Fibroblast of the conjunctiva (primary cell): ENCODE measurements at regions not wholly inside any gene's neighbourhood (a gene's known extent, or its start where the extent isn't known, plus 50 kb on each side); places are given as distances from the start of the nearest gene placed in this dataset.
A peak's percentile ranks its signal among the peaks of the same experiment; 100 is the strongest.

ENCODE experiments used
- DNase-seq: peaks from one replicate; pipeline ENCODE4 v3.0.0-alpha.2; 2010; ENCODE audit warnings: low read depth

DNA sequence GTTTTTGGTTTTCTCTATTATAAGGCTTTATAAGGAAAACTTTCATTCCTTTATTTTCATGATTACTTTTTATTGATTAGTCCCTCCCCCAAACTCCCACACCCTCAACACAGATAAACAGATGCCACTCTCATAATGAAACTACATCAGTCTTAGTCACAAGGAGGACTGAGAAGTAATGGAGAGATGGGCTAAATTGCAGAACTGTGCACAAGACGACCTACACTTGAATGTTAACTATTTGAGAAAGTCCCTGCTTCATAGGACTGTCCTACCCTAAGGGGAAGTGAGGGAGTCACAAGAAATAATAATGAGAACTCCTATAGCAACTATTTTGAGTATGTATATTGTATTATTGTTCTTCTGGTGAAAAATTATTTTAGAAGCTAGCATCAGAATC lies 360.8 kb downstream of the RBM43 start:
- DNase-seq: no peak

DNA sequence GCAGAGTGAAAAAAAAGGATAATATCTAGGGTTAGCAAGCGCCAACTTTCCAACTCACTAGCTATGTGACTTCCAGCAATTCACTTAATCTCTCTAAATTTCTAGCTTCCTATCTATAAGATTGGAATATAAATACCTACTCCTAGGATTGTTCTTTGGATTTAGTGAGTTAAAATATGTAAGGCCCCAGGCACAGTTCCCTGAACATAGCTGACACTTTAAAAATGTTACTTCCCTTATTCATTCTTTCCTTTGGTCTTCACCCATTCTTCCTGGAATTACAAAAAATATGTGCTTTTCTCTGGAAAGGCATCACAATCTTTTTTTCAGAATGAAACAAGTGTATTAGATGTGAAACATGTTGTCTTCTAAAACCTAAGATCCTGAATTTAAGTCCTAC lies 365.7 kb downstream of the RBM43 start:
- DNase-seq: no peak

GRCh38 chr2:150889141-150889540 lies 372.5 kb downstream of the RBM43 start:
- no peak for DNase-seq

- DNase-seq: no peak
Measured at GRCh38 chr2:150888337-150888736, 373.3 kb downstream of the RBM43 start.

DNA sequence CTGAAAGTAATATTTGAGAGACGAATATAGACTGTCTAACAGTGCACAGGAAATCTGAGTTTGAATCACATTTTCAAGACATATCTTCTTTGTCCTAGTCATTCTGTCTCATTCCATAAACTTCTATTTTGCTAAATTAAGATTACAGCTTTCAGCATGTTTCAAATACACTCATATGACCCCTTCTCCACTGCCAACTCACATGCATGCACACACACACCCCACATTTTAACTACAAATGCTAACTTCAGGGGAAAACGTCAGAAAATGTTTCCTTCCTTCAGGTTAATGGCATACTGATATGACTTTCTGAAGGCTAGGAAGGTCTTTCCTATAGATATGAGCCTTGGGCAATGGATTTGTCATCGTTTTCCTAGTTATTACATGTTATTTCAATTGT lies 373.7 kb downstream of the RBM43 start:
- DNase-seq: no peak

GRCh38 chr2:150885774-150886386 lies 375.8 kb downstream of the RBM43 start:
- no peak for DNase-seq

DNA sequence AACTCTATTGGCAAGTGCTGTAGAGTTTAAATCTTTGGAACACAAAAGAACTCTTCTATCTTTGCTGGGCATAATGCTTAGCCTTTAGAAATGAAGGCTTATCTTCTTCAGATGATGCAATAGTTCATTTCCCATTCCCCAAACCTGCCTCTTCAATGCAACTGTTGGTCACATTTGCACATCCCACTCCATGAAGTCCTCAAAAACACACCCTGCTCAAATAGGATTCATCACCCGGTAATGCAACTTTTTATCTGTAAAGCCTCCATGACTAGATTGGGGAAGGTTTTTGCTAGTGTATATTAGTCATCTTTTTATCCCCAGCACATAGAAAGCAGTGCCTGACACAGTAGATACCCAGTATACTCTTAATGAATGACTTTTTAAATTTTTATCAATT lies 376.4 kb downstream of the RBM43 start:
- no peak for DNase-seq

GRCh38 chr2:150883613-150883895 lies 378.1 kb downstream of the RBM43 start:
- no peak for DNase-seq

- no peak for DNase-seq
Measured at GRCh38 chr2:150882751-150883612, 378.7 kb downstream of the RBM43 start.

DNA sequence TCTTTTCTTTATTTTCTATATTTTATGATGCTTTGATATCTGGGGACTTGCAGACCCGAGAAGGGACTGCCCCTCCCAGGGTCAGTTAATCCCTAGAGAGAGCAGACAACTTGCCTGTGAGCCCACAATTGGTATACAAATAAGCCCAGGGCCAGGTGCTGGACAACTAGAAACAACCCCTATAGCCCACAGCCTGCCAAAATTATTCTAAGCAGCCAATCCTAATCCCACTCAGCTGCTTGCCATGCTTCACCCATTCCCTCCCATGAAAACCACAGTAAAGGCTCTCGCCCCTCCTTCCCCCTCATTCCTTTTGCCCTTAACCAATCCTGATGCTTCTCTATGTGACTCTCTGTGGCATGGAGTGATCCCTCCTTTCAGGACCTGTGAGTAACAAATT lies 380.7 kb downstream of the RBM43 start:
- DNase-seq: no peak

DNA sequence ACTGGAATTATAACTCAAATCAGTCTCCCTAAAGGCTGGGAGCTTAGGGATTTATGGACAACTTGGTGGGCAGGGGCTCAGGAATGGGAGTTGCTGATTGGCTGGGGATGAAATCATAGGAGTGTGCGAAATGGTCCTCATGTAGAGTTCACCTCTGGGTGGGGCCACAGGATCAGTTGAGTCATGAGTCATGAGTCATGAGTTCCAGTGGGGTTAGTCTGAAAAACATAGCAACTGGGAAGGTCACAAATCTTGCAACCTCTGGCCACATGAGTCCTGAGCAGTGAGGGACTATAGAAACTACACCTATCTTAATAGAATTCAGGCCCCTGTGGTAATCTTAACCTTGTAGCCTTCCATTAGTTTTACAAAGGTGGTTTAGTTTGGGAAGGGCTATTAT lies 383.3 kb downstream of the RBM43 start:
- peak; percentile 42 for DNase-seq

GRCh38 chr2:150876251-150876950 lies 385.3 kb downstream of the RBM43 start:
- DNase-seq: peak; percentile 16

GRCh38 chr2:150873396-150873772 lies 385.9 kb upstream of the RND3 start:
- no peak for DNase-seq

DNA sequence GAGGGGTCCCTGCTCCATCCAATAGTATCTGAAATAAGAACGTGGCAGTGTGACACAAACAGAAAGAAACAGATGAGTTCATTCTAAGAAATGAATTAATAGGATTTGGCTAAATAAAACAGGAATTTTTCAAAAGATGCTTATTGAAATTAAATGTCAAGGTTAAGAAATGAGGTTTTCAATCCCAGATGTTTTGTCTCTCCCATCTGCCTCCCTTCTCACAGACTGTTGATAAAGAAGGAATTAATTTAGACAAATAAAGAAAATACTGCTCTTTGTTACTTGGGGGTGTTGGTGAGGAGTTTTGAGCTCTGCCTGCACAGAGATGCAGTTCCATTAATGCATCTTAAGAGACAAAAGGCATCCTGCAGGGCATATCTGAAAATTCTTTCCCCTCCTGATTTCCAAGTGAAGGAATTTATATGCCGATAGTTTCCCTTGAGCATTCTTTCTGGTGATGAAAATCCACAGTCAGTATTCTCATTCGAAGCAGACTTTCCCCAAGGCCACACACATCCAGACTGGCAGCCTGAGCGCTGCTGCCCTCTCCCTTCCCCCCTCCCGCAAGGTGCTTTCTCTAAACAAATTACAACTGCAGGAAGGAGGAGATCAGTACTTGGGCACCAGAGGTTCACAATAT lies 385.4 kb upstream of the RND3 start:
- no peak for DNase-seq

DNA sequence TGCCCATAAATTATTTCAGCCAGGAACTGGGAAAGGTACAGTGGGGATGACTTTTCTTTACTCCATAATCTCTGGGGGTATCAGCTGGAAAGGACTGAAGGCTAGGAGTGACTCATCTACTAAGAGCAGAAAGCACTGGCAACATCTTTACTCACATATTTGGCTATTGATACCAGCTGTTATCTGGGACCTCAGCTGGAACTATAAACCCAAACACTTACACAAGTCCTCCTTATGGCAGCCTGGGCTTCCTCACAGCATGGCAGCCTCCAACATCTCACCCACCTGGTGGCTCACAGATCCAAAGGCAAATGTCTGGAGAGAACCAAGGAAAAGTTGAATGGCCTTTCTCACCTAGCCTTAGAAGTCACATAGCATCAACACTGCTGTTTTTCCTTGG lies 379.0 kb upstream of the RND3 start:
- peak; percentile 41 for DNase-seq

DNA sequence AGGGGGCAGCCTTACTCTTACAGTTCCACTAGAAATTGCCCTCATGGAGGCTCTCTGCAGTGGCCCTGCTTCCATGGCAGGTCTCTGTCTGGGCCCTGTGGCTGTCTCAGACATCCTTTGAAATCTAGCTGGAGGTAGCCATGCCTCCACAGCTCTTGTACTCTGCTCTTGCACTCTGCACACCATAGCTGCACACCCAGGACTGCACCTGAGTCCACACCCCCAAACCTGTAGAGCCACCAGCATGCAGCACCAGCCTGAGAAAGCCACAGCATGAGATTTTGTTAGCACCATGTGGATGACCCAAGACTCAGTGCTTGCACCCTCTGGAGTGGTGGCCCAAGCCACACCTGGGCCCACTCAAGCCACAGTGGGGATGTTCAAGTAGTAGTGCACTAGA lies 376.2 kb upstream of the RND3 start:
- no peak for DNase-seq

DNA sequence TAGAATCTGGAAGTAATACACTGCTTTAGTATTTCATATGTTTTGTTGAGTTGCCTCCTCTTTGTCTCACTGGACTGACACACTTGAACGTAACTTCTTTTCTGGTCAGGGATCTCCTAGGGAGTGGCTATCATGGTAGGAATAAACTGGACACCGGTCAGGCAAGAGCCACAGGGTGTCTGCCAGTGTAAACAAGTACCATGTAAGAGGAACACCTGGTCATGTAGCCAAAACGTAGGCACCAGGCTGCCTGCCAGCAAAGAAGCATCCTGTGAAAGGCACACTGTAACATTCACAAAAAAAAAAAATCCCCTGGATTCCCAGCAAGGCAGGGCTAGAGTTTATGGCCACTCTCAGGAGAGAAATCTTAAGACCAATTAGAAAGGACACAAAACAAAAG lies 372.8 kb upstream of the RND3 start:
- no peak for DNase-seq

DNA sequence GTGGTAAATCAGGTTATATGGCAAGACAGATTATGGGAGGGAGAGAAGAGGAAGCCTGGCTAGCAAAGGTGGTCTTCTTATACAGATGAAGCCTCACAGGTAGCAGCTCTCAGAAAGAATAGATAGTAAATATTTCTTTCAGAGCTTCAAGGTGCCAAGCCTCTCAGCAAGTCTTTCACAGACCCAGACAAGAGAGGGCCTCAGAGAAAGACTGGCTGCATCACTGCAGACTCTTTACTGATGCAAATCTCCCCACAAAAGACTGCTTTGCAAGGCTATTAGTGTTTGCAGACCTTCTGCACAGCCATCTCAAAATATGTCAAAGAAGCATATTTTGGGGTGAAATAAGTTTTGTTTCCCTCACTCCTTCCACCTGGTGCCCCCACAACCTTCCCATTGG lies 372.4 kb upstream of the RND3 start:
- DNase-seq: no peak

DNA sequence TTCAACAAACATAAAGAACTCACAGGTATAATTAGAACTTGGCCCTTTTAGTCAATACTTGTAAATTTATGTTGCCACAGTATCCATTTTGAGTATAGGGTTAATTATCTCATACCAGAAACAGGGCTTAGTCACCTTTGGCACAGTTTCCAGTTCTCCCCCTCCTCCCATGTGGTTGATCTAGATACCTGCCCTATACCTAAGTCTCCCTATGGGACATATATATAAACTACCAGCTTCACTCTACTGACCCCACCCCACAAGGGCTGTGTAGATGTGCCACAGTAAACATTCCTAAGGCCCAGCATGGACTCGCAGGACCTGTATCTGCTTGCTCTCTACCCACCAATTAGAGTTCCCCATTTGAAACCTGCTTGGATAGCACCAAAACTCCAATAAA lies 371.7 kb upstream of the RND3 start:
- DNase-seq: no peak

- DNase-seq: no peak
Measured at GRCh38 chr2:150858382-150858781, 370.9 kb upstream of the RND3 start.

GRCh38 chr2:150856596-150857281 lies 369.3 kb upstream of the RND3 start:
- DNase-seq: no peak

DNA sequence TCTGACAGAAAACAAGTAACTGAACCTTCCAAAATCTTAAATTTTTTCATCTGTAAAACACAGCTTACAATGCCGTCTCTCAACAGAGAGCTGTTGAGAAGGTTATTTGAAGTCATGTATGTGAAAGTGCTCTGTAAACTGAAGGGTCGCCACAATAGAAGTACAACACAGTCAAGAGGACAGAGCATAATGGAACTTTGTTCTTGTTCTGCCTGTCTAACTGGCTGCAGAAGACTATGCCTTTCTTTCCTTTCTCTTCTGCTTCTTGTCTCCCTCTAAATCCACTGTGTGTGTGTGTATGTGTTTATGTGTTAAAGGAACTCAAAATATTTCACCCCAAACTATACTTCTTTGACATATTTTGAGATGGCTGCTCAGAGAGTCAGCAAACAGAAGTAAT lies 365.8 kb upstream of the RND3 start:
- DNase-seq: no peak
